Amniotic epithelial cell (primary cell): ENCODE measurements at regions not wholly inside any gene's neighbourhood (a gene's known extent, or its start where the extent isn't known, plus 50 kb on each side); places are given as distances from the start of the nearest gene placed in this dataset.
"Not testable (repeated sequence)": the region's sequence is repeated elsewhere in the genome, so short reads cannot be mapped to it uniquely, and the experiment has no call there.

ENCODE experiments used
- DNase-seq: peaks from one replicate; pipeline ENCODE4 v3.0.0-alpha.2; 2010; ENCODE audit warnings: low read depth

- DNase-seq = no peak
These were observed 466.7 kb upstream of the MYT1L start for GRCh38 chr2:2797797-2798196.

GRCh38 chr2:2796207-2796606, 465.1 kb upstream of the MYT1L start:
- no peak for DNase-seq

- no peak for DNase-seq
These were observed 464.5 kb upstream of the MYT1L start for GRCh38 chr2:2795438-2796091.

GRCh38 chr2:2793925-2794560, 463.0 kb upstream of the MYT1L start:
- no peak for DNase-seq

GRCh38 chr2:2793514-2793913, 462.4 kb upstream of the MYT1L start:
- DNase-seq = no peak

- no peak for DNase-seq
These were observed 460.5 kb upstream of the MYT1L start for GRCh38 chr2:2791606-2792005.

- no peak for DNase-seq
These were observed 460.0 kb upstream of the MYT1L start for GRCh38 chr2:2791031-2791430.

GRCh38 chr2:2788076-2788475, 457.0 kb upstream of the MYT1L start:
- no peak for DNase-seq

GRCh38 chr2:2787301-2787907, 456.3 kb upstream of the MYT1L start:
- DNase-seq = no peak

- DNase-seq = no peak
These were observed 450.9 kb upstream of the MYT1L start for GRCh38 chr2:2782007-2782406.

- no peak for DNase-seq
These were observed 448.7 kb upstream of the MYT1L start for GRCh38 chr2:2779727-2780126.

GRCh38 chr2:2777876-2778275, 446.8 kb upstream of the MYT1L start:
- DNase-seq = no peak

GRCh38 chr2:2777213-2777612, 446.1 kb upstream of the MYT1L start:
- no peak for DNase-seq

- DNase-seq = no peak
These were observed 443.9 kb upstream of the MYT1L start for GRCh38 chr2:2775018-2775417.

- no peak for DNase-seq
These were observed 442.6 kb upstream of the MYT1L start for GRCh38 chr2:2773692-2774091.

GRCh38 chr2:2773080-2773479, 442.0 kb upstream of the MYT1L start:
- not testable (repeated sequence) for DNase-seq

- no peak for DNase-seq
These were observed 440.8 kb upstream of the MYT1L start for GRCh38 chr2:2771721-2772411.

GRCh38 chr2:2769481-2770431, 438.7 kb upstream of the MYT1L start:
- no peak for DNase-seq

GRCh38 chr2:2768476-2768875, 437.4 kb upstream of the MYT1L start:
- DNase-seq = no peak

- no peak for DNase-seq
These were observed 436.8 kb upstream of the MYT1L start for GRCh38 chr2:2767837-2768236.

- no peak for DNase-seq
These were observed 434.9 kb upstream of the MYT1L start for GRCh38 chr2:2765839-2766495.
